Limb (tissue), 2 donors: ENCODE measurements at regions not wholly inside any gene's neighbourhood (a gene's known extent, or its start where the extent isn't known, plus 50 kb on each side); places are given as distances from the start of the nearest gene placed in this dataset.

Source experiments
- DNase-seq, 2 donors: peaks; one replicate each; pipeline ENCODE4 v3.0.0-alpha.2; 2016; ENCODE audit errors: extremely low spot score in 2 of 2

GRCh38 chr13:73901324-73902068, 232.7 kb downstream of the KLF12 start:
- DNase-seq: no peak

DNA sequence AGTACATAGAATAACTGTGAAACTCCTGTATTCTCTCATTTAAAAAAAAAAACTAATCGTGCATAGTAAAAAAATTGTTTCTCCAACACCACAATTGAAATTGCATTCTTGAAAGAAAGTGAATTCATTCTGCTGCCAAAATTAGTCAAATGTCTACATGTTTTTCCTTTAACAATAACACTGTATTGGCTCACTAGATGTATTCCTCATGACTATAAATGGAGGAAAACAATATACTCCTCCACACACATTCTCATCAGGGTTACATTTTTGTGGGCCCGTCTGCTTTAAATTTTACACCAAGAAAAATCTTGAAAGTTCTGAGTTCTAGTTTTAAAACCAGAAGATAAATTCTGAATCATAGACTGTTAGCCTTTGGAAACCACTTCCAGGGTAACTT, 233.6 kb downstream of the KLF12 start:
- no peak for DNase-seq

- DNase-seq: no peak
Measured at GRCh38 chr13:73898899-73899298, 235.3 kb downstream of the KLF12 start.

DNA sequence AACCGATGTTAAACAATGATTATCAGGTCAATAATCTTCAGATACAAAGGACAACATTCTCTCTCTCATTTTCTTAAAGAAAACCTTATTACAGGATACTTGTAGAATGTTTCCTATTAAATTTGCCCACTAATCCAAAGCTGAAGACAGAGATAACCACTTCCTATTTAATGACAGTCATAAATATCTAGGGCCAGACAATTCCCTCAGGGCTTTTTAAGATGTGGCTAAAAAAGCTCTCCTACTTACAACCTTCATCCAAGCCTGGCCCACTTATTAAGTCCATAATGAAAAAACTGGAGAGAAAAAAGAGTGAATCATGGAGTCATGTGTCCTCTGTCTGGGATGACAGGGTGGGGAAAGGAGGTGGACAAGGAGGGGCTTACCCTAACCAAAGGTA, 235.9 kb downstream of the KLF12 start:
- no peak for DNase-seq

DNA sequence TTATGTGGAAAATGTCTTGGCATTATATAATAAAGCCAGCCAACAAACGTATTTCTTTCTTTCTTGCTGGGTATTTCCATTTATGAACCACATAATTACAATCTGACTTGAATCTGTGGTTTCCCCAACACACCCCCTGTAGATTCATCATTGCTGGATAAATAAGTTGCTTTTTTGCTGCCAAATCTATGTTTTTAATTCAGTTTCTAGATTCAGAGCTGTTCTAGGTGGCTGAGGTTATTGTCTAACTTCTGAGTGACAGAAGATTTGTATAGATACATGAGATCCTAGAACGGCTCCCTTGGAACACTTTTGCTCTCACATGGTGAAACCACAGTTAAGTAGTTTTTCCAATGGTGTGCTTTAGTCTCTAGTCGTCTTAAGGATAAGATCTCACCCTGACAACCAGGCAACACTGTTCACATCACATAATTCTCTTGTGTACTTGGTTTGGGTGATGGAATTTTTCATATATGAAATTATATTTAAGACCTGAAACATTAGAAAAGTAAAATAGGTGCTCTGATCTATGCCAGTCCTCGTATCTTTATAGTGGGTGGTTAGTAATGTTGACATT, 239.1 kb downstream of the KLF12 start:
- DNase-seq: no peak

- DNase-seq: no peak
Measured at GRCh38 chr13:73893833-73894232, 240.4 kb downstream of the KLF12 start.

- DNase-seq: no peak
Measured at GRCh38 chr13:73891805-73892204, 242.4 kb downstream of the KLF12 start.

DNA sequence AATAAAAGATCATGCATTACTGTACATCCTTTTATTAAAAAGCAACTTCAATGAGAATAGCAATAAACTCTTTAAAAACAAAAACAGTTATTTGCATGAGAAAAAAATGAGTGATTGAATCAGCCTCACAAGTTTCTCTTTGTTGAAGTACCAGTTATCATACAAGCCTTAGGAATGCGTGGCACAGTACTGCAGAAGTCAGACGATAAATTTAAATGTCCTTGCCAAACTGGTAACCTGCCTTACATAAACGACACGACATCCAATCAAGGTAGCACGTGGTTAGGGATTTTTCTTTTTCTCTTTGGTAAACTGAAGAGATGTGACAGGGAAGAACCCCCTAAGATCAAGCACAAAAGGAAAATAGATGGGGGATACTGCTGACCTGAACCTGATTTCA, 251.0 kb downstream of the KLF12 start:
- no peak for DNase-seq

DNA sequence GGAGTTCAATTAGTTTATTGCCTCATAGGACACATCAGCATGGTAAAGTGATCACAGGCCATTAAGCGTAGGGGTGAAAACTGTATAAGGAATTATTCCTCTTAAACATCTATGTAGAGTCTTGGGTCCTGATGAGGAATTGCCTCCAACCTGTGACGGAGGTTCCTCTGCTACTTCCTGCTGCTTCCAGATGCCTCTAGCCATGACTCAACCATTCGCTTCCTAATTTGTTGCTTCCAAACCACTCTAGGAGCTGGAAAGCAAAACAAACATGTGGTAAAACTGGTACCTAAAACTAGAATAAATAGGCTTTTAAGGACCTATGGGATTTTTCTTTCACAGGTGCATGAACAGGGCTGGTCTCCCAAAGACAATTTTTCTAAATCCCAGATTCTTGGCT, 253.8 kb downstream of the KLF12 start:
- DNase-seq: no peak

- DNase-seq: no peak
Measured at GRCh38 chr13:73879346-73880015, 254.7 kb downstream of the KLF12 start.

DNA sequence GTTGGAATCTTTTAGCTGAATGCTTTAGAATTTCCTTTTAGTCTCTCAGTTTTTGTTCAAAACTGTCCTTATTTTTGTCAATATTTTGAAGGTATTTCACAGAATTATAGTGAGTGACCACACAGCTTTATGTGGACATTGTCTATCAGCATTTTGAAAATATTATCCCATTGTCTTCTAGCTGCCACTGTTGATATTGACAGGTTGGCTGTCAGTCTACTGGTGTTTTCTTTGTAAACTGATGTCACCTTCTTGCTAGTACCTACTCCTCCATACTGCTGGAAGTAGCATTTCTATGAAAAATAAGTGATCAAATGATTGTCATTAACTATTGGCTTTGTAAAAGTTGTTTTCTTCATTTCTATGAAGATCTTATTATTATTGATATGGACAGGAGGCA, 256.8 kb downstream of the KLF12 start:
- DNase-seq: no peak

DNA sequence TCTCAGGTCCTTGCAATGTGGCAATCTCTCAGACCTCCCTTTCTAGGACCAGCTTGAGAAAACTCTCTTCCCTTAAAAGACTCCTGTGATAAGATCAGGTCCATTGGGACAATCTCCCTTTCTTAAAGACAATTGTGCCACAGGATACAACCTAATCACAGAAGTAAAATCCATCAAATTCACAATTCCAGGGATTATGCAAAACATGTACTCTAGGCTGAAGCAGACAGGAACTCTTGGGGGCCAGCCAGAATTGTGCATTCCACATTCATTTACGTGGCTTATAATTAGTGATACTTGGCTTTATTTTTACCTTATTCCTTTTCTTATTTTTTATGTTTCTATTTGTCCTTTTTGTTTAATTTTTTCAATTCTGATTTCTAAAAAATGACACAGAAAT, 257.9 kb downstream of the KLF12 start:
- DNase-seq: no peak

- DNase-seq: no peak
Measured at GRCh38 chr13:73873940-73874830, 260.0 kb downstream of the KLF12 start.

GRCh38 chr13:73872397-73872796, 261.8 kb downstream of the KLF12 start:
- no peak for DNase-seq

DNA sequence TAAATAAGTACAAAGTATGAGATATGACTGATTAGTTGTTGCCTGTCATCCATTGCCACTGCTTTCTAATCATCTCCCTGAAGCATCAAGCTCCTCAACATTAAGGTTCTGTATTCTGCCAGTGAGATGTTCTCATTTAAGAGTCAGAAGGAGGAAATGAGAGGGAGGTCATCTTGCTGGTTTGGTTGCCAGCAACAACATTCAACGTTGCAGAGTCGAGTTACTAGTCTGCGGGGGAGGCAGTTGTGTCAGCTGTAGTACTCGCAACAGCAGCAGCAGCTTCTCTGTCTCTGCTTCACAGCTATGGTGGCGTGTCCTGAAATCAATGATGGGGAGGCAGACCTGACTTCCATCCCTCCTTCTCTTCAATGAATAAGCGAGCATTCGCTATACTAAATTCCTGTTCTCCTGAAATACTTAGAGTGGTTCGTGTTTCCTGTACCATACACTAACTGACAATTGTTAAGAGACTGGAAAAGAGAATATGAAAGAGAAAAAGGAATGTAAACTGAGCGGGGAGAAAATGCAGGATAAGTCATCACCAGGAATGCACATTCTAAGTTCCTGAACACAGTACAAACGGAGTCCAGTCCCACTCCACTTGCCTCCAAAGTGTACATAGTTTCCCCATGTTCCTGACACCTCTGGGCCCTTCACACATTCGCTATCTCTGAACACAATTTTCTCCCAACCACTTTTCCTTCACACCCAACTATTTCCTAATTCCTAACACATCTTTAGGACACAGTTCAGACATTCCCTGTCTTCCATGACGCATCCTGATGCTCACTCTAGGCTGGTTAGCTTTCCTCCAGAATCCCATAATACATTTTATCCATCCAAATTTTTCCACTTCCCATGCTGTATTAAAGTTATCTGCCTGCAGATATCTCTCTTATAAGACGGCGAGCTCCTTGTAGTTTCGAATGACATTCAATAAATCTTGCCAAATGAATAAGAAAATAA, 263.0 kb downstream of the KLF12 start:
- no peak for DNase-seq

GRCh38 chr13:73870036-73870741, 264.0 kb downstream of the KLF12 start:
- DNase-seq: no peak

DNA sequence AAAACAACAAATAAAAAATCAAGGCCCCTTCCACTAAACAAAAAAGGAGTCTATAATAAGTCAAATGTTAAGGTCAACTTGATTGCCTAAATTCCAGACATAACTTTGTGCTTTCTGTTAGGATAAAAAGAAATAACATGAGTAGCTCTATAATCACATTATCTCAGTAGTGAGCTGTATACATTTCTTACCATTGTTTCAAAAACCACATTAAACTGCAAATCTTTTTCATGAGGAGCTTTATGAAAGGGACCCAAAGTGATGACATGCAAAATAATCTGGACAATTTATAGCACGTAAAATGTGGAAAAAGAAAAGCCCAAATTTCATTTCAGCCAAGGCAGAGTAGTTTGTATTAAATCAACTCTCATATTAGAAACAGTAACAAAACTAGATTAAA, 269.2 kb downstream of the KLF12 start:
- DNase-seq: no peak

- no peak for DNase-seq
Measured at GRCh38 chr13:73861136-73861535, 273.1 kb downstream of the KLF12 start.

DNA sequence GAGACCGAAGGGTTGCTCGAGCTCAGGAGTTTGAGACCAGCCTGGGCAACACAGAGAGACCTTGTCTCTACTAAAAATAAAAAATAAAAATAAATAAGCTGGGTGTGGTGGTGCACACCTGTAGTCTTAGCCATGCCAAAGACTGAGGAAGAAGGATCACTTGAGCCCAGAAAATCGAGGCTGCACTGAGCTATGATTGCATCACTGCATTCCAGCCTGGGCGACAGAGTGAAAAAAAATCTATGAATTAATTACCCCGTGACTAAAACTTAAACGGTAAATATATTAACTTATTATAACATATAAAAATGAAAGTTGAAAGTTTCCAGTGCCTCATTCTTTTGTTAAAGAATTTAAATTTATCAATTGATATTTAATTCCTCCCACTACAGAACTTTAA, 273.7 kb downstream of the KLF12 start:
- no peak for DNase-seq

DNA sequence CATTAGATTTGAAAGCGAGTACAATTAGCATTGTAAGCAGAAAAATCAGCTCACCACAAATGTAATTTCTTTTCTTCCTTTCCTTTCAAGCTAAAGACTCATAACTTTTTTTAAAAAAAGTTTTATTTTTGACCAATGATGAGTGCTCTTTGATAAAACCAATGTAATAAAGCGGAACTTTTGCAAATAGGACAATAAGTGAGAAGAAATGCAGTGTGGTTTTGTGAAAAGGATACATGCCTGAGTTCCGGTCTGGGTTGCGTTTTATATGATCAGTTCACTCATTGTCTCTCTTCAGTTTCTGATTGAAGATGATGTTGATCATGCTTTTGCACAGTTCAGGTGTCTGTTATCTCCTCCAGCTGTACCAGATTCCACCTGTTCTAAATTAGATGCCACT, 274.4 kb downstream of the KLF12 start:
- DNase-seq: no peak
